ENCODE measurements at regions not wholly inside any gene's neighbourhood (a gene's known extent, or its start where the extent isn't known, plus 50 kb on each side); places are given as distances from the start of the nearest gene placed in this dataset.

- TF ChIP-seq POLR2A (IDR thresholded peaks at IDR 0.05) = no peak
- no peak for TF ChIP-seq CTCF (IDR thresholded peaks at IDR 0.05)
Measured at GRCh38 chr2:60352491-60353405, 200.7 kb downstream of the BCL11A start.
